GM18951 (cell line): ENCODE measurements at regions not wholly inside any gene's neighbourhood (a gene's known extent, or its start where the extent isn't known, plus 50 kb on each side); places are given as distances from the start of the nearest gene placed in this dataset.
"Not testable (repeated sequence)": the region's sequence is repeated elsewhere in the genome, so short reads cannot be mapped to it uniquely, and the experiment has no call there.

Experiments
- POLR2A ChIP-seq: IDR thresholded peaks from 4 replicates; pipeline ENCODE4 v1.6.1; 2011; ENCODE audit warnings: mild to moderate bottlenecking; ENCODE audit not compliant: insufficient read length, insufficient read depth; ENCODE audit errors: extremely low read depth
- in situ Hi-C: fragments of 300-500 bp; cut with MboI; formaldehyde crosslinking; loops from one replicate; pipeline ENCODE4 v1.12.0; 2022; ENCODE audit warnings: low sequenced_read_pairs, mixed read lengths, inconsistent platforms; ENCODE audit not compliant: unreplicated experiment

DNA sequence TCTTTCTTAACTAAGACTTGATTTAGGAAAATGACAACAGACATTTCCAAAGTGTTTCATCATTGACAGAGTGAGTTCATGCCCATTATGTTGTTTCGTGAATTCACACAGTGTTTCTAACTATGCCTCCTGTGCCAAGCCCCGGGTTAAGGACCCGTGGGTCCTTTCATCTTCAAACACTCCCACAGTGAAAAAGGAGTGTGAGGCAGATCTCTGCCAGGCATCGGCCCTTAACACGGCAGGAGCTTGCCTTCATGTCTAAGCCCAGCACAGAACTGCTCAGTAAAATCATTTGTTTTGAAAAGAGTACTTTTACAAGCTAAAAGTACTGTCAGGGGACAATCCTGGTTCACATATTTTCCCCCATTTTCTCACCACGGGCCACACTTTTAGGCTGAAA is 80.0 kb upstream of the FOXB1 start:
- TF ChIP-seq POLR2A: no peak
- in situ Hi-C loops: no loop called here

GRCh38 chr15:59923508-59923907 is 80.6 kb upstream of the FOXB1 start:
- in situ Hi-C loops: no loop called here
- no peak for TF ChIP-seq POLR2A

DNA sequence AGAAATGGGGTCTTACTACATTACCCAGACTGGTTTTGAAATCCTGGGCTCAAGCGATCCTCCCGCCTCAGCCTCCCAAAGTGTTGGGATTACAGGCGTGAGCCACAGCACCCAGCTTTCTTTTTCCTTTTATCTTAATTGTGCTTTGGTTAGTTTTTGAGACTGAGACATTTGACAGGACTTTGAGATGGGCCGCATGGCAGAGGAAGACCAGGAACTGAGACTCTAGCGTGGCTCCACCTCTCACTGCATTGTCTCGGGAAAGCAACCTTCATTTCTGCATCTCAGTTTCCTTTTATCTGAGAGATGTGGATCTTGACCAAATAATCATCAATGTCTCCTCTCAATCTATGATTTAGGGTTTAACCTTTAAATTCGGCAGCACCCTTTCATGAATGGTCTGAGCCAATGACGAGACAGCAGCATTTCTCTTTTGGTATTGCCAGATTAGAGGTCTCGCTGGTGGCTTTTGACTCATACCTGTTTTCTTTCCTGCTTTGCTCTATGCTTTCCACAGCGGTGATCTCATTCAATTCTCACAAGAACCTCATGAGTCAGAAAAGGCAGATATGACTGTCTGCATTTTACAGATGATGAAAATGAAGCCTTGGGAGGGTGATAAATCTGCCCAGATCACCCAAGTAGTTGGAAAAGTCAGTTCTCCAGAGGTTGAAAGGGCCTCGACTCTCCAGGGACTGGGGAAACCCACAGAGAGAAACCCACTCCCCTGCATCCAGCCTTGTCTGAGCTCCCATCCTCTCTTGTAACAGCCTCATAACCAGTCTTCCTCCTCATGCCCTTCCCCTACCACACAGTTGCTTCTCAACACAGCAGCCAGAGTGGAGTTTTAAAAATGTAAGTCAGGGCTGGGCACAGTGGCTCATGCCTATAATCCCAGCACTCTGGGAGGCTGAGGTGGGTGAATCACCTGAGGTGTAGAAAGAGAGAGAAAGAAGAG is 84.8 kb upstream of the FOXB1 start:
- no peak for TF ChIP-seq POLR2A
- in situ Hi-C loops: no loop called here

DNA sequence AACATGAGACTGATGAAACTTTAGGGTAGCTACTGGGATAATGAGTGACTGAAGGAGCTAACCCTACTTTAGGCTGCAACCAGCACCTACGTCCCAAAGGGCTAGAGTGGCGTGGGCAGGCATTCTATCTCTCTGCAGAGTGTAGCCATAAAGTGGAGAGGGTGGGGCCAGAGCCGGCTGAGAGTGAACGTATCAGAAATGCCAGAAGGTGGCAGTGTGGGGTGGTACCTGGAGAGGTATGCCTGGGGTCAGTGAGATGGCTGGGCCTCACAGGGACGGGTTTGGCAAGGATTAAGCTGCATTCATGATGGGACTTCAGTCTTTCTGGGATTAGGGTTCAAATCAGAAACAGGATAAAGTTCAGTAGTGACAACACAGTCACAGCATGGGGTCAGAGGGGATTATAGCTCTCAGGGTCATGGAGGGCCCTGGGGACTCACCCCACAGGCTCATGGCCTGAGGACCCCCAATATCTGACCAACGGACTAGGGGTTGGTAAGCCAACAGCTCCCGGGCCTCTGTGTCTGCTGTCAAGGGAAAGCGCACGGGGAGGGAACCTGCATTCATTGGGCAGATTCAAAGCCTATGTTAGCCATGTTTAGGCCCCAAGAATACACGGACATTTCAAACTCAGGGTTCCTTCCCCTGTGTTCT is 86.5 kb upstream of the FOXB1 start:
- TF ChIP-seq POLR2A: no peak
- in situ Hi-C loops: no loop called here

DNA sequence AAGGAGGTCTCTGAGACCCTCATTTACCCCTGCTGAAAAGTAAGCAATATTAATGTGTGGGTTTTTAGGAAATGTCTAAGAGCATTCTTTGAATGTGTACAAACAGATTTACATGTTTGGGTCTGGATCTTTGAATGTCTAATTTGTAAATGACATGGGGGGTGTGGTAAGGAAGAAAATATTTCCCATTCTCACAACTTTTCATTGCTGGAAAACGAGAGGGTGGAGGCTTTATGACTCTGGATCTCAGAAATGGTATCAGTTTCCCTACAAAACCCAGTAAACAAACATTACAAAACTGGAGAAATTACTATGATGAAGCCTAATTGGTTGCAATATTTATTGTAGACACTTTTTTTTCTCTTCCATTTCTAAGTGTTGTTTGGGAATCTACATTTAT is 98.1 kb upstream of the FOXB1 start:
- TF ChIP-seq POLR2A: no peak
- in situ Hi-C loops: no loop called here

DNA sequence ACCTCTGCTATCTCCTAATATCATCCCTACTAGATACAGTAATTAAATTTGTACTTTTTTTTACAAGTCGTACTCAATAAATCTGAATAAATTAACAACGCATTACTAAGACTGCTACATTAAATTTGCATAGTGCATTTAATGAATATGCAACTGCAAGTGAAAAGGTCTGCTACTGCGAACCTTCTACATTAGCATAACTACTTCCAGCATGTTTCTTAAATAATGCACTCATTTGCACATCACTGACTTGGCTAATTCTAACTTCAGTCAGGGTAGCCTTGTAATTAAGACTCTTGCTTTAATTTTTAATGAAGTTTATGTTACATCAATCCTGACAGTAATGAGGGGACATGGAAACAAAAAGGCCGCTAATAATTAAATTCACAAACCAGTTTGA is 98.9 kb upstream of the FOXB1 start:
- TF ChIP-seq POLR2A: no peak
- in situ Hi-C loops: no loop called here

GRCh38 chr15:59904450-59905135 is 99.5 kb upstream of the FOXB1 start:
- in situ Hi-C loops: no loop called here
- no peak for TF ChIP-seq POLR2A

DNA sequence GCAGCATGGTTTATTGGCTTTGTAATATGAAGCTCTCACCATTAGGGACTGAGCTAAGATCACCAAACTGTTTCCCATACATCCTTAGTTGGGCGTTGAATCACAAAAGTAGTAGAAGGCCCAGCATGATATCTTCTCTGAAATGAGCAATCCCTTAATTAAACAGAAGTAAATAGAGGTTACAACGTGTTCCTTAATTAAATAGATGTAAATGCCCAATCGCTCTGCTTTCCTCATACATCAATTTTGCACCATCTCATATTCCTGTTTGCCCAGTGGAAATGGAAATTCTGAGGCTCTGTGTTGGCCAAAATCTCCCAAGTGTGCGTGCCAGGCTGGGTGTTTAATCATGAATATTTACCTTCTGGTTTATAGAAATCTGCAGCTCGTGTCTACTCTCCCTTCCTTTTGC is 107.4 kb upstream of the FOXB1 start:
- no peak for TF ChIP-seq POLR2A
- in situ Hi-C loops: no loop called here

- no peak for TF ChIP-seq POLR2A
- in situ Hi-C loops: no loop called here
Observed at GRCh38 chr15:59894835-59895234, 109.3 kb upstream of the FOXB1 start.

- in situ Hi-C loops: no loop called here
- TF ChIP-seq POLR2A: no peak
Observed at GRCh38 chr15:59892985-59893384, 111.1 kb upstream of the FOXB1 start.

GRCh38 chr15:59887870-59888269 is 116.2 kb upstream of the FOXB1 start:
- in situ Hi-C loops: not testable (repeated sequence)

DNA sequence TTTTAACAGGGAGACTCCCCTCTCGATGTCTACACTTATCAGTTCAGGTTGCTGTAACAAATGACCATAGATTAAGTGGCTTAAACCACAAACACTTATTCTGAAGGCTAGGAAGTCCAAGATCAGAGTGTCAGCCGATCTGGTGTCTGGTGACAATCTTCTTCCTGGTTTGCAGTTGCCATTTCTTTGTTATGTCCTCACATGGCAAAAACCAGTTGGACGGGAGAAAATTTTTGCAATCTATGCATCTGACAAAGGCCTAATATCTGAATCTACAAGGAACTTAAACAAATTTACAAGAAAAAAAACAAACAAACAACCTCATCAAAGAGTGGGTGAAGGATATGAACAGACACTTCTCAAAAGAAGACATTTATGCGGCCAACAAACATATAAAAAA is 116.9 kb upstream of the FOXB1 start:
- TF ChIP-seq POLR2A: no peak
- in situ Hi-C loops: no loop called here

- no peak for TF ChIP-seq POLR2A
- in situ Hi-C loops: no loop called here
Observed at GRCh38 chr15:59886441-59886840, 117.7 kb upstream of the FOXB1 start.
